ENCODE measurements at regions not wholly inside any gene's neighbourhood (a gene's known extent, or its start where the extent isn't known, plus 50 kb on each side); places are given as distances from the start of the nearest gene placed in this dataset.

- no peak overlapping the region for H3K4me3 ChIP-seq (ENCODE audit: low read depth, low read length)
- no peak for DNase-seq (ENCODE audit: low read depth)
- no peak for TF ChIP-seq CTCF (IDR thresholded peaks at IDR 0.05; ENCODE audit: insufficient read depth, low read depth, low read length)
These were observed 564.9 kb downstream of the JRKL start for GRCh38 chr11:96954587-96955242.

- H3K4me3 ChIP-seq (ENCODE audit: low read depth, low read length) = no peak overlapping the region
- TF ChIP-seq CTCF (IDR thresholded peaks at IDR 0.05; ENCODE audit: insufficient read depth, low read depth, low read length) = no peak
- no peak for DNase-seq (ENCODE audit: low read depth)
These were observed 570.7 kb downstream of the JRKL start for GRCh38 chr11:96960476-96960875.

GRCh38 chr11:96960926-96961325, 571.1 kb downstream of the JRKL start:
- TF ChIP-seq CTCF (IDR thresholded peaks at IDR 0.05; ENCODE audit: insufficient read depth, low read depth, low read length) = no peak
- H3K4me3 ChIP-seq (ENCODE audit: low read depth, low read length) = no peak overlapping the region
- DNase-seq (ENCODE audit: low read depth) = no peak

GRCh38 chr11:96961931-96962330, 572.1 kb downstream of the JRKL start:
- DNase-seq (ENCODE audit: low read depth) = no peak
- no peak for TF ChIP-seq CTCF (IDR thresholded peaks at IDR 0.05; ENCODE audit: insufficient read depth, low read depth, low read length)
- no peak overlapping the region for H3K4me3 ChIP-seq (ENCODE audit: low read depth, low read length)

- H3K4me3 ChIP-seq (ENCODE audit: low read depth, low read length) = no peak overlapping the region
- no peak for DNase-seq (ENCODE audit: low read depth)
- TF ChIP-seq CTCF (IDR thresholded peaks at IDR 0.05; ENCODE audit: insufficient read depth, low read depth, low read length) = no peak
These were observed 573.6 kb downstream of the JRKL start for GRCh38 chr11:96963375-96963774.

GRCh38 chr11:96964661-96965060, 574.8 kb downstream of the JRKL start:
- TF ChIP-seq CTCF (IDR thresholded peaks at IDR 0.05; ENCODE audit: insufficient read depth, low read depth, low read length) = no peak
- peak; percentile 4 for DNase-seq (ENCODE audit: low read depth)
- H3K4me3 ChIP-seq (ENCODE audit: low read depth, low read length) = no peak overlapping the region

- no peak overlapping the region for H3K4me3 ChIP-seq (ENCODE audit: low read depth, low read length)
- peak; percentile 32 for DNase-seq (ENCODE audit: low read depth)
- TF ChIP-seq CTCF (IDR thresholded peaks at IDR 0.05; ENCODE audit: insufficient read depth, low read depth, low read length) = no peak
These were observed 577.8 kb downstream of the JRKL start for GRCh38 chr11:96967616-96968015.

All from fibroblast of villous mesenchyme (primary cell).